CMK (cell line): ENCODE measurements at regions not wholly inside any gene's neighbourhood (a gene's known extent, or its start where the extent isn't known, plus 50 kb on each side); places are given as distances from the start of the nearest gene placed in this dataset.

Source experiments
- DNase-seq: peaks from one replicate; pipeline ENCODE4 v3.0.0-alpha.2; 2010; ENCODE audit warnings: low read depth

DNA sequence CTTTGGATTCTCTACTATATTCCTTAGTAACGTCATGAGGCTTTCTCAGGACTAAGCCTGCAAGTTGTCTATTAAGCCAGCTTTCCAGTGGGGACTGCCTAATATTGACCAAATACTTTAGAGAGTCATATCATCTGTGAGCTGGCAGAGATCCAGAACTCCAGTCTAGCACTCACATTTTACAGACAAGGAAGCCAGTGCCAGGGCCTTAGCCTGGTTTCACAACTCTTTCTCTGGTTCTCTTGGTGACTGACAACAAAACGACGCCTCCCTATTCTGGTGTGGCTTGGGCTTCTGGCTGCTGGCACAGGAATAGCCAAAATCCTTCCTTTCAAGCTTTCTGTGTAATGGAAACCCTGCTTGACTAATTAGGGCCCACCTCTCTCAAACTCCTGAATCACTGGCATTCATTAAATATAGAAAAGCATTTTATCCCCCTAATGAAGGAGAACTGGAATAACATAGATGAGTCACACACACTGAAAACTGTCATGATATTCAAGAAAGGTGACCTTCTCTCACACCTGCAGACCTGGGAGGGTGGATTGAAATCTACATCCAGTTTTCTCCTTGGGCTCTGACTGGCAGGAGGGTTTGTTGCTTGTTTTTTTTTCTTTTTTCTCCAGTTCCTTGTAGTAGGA lies 75.2 kb upstream of the UBL3 start:
- DNase-seq, result no peak

DNA sequence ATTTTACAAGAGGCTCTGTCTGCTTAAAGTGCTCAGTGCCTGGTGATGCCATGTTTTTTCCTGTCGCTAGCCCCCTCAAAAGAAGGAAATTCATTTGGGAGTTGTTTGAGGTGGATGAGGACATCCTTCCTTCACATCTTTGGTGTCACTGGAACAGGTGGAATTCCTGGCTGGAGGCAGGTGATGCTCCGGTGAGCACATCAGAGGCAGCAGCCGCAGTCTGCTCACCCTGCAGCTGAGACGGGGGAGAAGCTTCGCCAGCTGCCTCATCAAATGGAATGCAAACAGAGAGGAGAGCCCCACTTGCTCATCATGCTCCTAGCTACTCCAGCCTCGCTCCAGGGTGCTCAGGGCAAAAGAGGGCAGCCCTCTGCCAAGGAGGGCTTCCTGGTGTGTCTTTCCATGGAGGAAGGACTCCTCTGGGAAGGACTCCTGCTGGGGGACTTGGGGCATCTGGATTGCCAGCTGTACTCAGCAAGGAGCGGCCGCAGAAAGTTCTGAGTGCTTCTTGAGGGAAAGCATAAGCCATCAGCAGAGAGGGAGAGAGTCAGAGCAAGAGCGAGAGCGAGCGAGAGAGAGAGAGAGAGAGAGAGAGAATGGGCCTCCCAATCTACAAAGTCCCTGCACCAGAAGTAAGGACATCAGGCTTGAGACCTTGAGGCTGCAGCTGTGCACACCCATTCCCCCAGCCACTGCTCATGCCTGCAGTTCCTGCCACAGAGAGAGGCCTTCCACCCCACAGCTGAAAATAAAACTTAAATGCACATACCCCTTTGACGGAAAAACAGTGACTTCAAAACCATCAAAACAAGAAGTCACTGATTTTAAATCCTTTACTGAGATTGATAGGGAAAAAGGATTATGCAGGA lies 74.3 kb upstream of the UBL3 start:
- DNase-seq, result no peak

DNA sequence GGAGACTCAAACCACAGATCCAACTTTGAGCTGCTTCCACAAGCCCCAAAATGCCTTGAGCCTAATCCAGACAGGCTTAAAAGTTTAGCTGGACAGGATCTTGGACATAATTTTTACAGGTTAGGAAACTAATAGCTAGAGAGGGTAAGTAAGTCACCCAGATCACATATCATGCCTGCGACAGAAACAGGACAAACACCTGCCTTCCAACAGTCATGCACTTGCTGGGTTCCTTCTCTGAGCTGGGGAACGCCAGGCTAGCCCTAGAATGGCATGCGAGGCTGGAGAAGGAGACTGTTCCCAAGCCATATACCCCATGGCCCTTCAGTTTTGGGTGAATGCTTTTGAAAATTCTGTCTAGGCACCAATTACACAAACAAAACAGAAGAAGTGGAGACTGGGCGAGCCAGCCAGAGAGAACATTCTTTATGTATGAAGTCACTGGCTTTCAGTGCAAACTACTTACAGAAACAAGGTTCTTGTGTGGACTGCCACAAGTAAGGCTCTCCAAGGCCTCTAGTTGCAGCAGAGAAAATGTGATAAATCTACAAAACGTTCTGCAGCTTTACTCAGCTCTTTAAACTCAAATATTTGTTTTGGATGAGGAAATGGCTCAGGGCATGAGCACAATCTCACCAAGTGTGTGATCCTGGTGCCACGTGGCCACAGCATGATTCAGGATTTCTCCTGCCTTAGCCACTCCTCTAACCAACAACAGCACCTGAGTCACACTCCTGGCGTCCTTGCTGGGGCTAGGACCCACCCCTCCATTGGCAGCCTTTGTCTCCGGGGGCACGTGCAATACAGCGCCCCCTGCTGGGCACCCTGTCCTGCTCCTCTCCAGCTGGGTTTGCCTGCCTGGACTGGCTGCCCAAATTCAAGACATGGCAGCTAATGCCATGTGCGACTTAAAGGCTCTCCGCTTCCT lies 73.4 kb upstream of the UBL3 start:
- peak; percentile 22 for DNase-seq

DNA sequence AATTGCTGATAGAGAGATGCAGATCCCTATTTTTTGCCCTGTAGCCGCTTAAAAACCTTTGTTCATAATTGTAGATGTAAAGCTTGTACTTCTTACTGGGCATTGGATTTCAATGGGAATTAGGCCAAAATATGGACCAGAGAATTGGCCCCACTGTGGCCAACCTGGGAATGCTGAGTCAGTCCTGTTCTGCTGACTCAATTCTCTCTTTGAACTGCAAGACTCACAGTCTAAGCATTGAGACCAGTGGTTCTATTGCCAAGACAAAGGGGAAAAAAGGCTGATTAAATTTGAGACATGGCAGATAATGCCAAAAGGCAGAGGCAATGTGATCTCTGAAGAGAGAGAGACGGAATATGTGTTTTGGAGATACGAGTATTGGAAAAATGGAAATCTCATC lies 72.5 kb upstream of the UBL3 start:
- DNase-seq, result no peak

DNA sequence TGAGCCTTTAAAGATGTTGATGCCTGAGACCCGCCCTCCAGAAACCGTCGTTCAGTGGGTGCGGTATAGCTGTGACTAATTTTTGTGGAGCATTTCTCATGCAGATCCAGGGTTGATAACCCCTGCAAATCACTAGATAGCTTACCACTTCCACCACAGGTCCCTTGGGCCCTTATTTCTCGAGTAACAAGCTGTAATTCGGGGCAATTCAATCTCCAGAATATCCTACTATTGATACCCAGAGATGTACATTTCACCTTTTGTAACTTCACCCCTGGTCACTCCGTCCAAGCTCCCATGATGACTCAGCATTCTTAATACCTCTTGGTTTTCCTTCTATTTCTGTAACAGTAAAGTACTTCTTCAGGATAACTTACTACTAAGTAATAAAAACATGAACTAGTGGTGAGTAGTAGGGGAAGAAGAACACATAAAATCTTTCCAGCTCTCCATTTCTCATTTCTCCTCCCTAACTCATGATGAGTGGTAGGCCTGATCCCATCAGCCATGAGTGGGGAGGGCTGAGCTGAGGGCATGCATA lies 71.9 kb upstream of the UBL3 start:
- no peak for DNase-seq

DNA sequence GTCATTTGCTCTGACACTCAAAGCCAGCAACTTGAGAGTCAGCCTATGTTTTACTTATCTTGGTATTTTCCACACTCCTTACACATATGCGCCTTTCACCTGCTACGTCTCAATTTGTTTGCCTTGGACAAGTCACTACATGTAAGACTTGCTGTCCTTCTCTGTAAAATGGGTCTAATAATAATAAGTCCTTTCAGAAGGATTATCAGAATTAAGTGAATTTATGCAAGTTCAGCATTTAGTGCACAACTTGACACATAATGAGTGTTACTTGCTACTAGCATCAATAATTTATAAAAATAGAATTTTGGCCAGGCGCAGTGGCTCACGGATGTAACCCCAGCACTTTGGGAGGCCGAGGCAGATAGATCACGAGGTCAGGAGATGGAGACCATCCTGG lies 71.1 kb upstream of the UBL3 start:
- no peak for DNase-seq

DNA sequence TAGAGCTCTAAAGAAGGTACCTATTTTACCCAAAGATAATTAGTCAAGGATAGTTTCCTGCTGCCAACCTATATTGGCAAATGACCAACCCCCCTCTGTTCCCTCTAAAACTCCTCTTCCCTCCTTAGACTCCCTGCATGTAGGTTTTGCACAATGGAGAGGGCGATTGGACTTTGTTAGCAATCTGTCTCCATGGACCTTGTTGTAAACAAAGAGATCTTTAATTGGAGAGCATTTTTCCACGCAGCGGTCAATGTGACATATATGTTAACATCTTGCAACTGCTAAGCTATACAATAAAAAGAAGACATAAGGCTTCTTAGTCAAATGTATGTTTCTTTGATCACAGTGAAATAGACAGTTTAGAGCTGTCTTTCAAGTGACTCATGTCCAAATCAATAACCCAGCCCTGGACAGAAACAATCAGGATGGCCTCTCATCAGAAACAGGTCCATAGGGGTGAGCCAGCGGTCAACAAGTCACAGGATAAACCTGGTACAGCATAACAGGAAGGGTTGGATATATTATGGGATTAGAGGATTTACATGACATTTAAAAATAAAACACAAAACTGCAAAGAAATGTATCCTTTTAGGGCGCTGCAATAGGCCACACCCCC lies 69.7 kb upstream of the UBL3 start:
- no peak for DNase-seq

- DNase-seq, result no peak
Observed at GRCh38 chr13:29918845-29919244, 68.4 kb upstream of the UBL3 start.

GRCh38 chr13:29917650-29918049 lies 67.2 kb upstream of the UBL3 start:
- DNase-seq, result no peak

GRCh38 chr13:29914581-29914980 lies 64.2 kb upstream of the UBL3 start:
- DNase-seq, result no peak

DNA sequence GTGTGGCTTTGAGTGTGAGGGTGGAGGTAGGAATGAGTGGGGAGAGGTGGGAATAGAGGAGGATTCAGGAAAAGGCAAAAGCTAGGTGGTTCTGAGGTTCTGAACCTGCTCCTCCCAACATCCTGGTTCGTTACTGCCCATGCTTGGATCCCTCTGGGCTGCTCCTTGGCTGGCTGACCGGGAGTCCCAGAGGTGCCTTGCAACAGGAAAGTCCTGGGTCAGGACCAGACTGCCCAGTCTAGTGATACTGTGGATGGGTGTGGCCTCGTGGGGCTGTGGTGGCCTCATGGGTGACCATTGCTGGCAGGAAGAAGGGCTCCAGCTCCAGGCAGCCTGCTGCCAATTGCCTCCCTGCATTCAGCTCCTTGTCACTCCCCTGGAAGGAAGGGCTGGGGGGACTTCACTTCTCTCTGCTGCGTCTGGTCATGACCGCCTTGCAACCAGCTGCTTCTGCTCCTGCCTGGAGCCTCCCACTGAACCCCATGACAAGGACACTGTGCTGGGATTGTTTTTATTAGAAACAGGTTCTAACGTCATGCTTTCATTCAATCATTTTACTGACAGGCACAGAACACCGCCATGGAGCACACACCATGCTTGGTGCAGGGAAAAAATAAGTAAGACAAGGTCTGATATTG lies 61.5 kb upstream of the UBL3 start:
- no peak for DNase-seq

DNA sequence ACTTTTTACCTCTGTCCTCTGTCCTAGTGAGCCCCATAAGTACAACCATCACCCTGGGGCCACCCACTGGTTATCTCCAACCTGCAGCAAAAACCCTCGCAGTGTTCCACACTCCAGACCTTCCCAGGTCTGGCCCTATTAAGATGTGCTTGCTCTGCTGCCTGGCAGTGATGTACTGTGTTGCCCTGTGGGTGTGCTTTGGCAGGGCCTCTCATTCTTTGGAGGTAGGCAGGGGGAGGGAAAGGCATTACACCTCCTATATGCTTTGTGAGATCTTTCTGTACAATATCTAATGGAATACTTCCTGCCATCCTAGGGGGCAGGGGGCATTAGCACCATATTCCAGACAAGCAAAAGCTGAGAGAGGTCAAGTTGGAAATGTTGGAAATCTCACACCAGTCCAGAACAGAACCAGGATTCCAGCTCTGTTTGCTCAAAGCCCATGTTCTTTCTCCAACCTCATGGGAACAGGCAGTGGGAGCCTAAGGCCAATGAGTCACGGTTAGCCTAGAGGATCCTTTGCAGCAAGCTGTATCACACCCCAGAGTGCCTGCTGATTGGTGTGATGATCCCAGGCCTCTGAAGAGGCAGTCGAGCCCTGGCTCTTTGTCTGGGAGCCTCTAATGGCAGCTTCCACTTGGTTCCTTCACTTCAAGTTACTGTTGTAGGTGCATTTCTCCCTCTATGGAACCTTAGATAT lies 59.7 kb upstream of the UBL3 start:
- DNase-seq, result no peak

DNA sequence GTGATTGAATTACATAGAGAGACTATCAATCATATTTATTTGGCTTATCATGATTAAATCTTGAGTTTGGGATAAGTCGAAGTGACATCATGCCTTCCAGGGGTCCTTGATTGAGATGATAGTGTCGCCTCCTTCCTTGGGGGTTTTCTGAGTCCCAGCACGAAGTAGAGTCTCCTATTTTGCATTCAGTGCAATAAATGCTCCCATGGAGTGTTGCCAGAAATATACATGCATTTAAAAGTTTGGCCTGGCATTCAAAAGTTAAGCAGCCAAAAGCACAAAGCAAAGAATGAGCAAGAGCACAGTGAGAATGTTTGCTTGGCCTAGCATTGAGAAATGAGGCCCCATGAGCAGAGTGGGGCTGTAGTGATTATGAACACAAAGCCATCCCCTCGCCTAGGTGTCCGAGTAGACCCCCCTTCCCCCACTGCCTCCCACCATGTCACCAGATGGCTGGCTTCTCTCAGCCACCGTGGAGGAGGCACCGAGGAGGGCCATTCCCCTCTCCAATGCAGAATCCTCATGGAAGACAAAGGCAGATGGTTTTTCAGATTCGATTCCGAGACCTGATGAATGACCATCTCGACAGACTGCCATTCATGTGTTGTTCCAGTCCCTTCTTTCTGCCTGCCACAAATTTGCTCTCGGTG lies 58.8 kb upstream of the UBL3 start:
- DNase-seq, result no peak

DNA sequence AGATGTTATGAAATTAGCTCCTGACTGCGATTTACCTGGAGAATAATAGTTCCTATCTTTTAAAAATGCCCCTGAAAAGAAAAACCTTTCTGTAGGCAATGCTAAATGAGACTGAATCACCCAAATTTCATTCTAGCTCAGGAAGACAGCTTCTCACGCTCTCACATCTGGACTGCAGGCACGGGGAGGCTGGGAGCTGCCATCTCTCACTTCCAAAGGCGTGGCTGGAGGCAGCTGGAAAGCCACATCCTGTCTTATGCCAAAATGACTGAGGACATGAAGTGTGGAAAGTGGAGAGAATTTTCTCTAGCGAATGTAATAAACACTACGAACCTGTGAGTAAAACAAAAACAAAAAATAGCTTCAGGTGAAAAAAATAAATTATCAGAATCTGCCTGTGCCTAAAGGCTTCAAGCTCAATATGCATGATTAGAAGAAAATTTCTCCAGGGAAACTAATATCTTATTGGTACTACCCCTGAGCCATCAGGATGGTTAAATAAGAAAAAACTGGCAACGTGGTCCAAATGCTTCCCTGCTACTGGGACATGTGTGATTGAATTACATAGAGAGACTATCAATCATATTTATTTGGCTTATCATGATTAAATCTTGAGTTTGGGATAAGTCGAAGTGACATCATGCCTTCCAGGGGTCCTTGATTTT lies 58.1 kb upstream of the UBL3 start:
- DNase-seq, result no peak

DNA sequence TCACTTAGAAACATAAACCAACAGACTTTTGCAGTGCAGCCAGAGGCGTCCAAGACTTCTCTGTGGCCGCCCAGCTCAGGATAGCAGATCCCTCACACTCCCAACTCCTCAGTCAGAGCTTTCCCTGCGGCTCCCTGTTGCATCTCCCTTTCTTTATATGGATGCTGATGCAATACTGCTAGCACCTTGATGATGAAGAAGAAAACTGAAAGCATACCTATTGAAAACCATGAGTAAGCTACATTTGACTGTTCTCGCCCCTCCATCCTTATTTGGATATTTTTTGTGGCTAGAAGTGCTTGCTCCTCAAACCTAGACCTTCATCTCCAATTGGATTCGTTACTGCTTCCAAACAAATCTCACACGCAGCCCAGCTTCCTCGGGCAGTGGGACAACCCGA lies 57.3 kb upstream of the UBL3 start:
- no peak for DNase-seq

GRCh38 chr13:29906432-29907011 lies 56.1 kb upstream of the UBL3 start:
- DNase-seq, result no peak

DNA sequence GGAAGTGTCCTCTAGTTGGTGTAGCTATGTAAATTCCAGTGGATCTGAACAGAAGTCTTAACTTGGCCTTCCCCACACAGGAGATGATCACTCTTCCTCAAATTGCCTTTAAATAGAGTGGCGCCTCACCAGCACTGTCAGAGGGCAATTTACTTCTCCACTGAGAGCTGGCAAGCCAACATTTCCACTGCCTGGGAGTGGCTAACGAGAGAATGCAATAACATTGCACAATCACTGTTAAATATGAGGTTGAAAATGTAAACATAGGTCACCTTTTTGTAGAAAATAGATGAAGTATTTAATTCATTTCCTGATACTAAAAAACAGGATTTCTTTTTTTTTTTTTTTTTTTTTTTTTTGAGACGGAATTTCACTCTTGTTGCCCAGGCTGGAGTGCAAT lies 55.4 kb upstream of the UBL3 start:
- DNase-seq, result no peak

GRCh38 chr13:29903996-29904395 lies 53.6 kb upstream of the UBL3 start:
- DNase-seq, result no peak

- DNase-seq, result no peak
Observed at GRCh38 chr13:29903543-29903942, 53.1 kb upstream of the UBL3 start.
